ENCODE measurements at regions not wholly inside any gene's neighbourhood (a gene's known extent, or its start where the extent isn't known, plus 50 kb on each side); places are given as distances from the start of the nearest gene placed in this dataset.

GRCh38 chr3:191813245-191813644, 352.3 kb downstream of the PYDC2 start:
- TF ChIP-seq REST (IDR thresholded peaks at IDR 0.05; ENCODE audit: insufficient replicate concordance, low read depth) (no peak), CTCF (IDR thresholded peaks at IDR 0.05; ENCODE audit: insufficient read depth, low read length) (no peak), POLR2AphosphoS5 (IDR thresholded peaks at IDR 0.05; ENCODE audit: low read depth) (no peak)
